GM23248 (cell line): ENCODE measurements at regions not wholly inside any gene's neighbourhood (a gene's known extent, or its start where the extent isn't known, plus 50 kb on each side); places are given as distances from the start of the nearest gene placed in this dataset.
"Not testable (repeated sequence)": the region's sequence is repeated elsewhere in the genome, so short reads cannot be mapped to it uniquely, and the experiment has no call there.

Experiments used
- DNase-seq: peaks from one replicate; pipeline ENCODE4 v3.0.0-alpha.2; 2015
- H2AFZ ChIP-seq: fragments of 200-600 bp; sonication (generic); 2 replicates; pipeline ENCODE4 v1.6.1; 2016; ENCODE audit warnings: antibody characterized with exemption
- H3F3A ChIP-seq: fragments of 200-600 bp; sonication (generic); 2 replicates; pipeline ENCODE4 v1.6.1; 2016; ENCODE audit warnings: mild to moderate bottlenecking, antibody characterized with exemption, mixed run types; ENCODE audit not compliant: insufficient read depth
- H3K27ac ChIP-seq: fragments of 200-600 bp; sonication (generic); 2 replicates; pipeline ENCODE4 v1.5.1; 2016; ENCODE audit warnings: mild to moderate bottlenecking
- H3K27me3 ChIP-seq: fragments of 200-600 bp; sonication (generic); replicated peaks from 2 replicates; pipeline ENCODE4 v1.6.1; 2016; ENCODE audit warnings: mild to moderate bottlenecking; ENCODE audit not compliant: insufficient read depth
- H3K36me3 ChIP-seq: fragments of 200-600 bp; sonication (generic); 2 replicates; pipeline ENCODE4 v1.6.1; 2016; ENCODE audit warnings: low read depth, mild to moderate bottlenecking
- H3K4me1 ChIP-seq: fragments of 200-600 bp; sonication (generic); 2 replicates; pipeline ENCODE4 v1.6.1; 2016; ENCODE audit warnings: mild to moderate bottlenecking; ENCODE audit not compliant: insufficient read depth
- H3K4me2 ChIP-seq: fragments of 200-600 bp; sonication (generic); one replicate; pipeline ENCODE4 v1.6.1; 2016; ENCODE audit warnings: mild to moderate bottlenecking; ENCODE audit not compliant: unreplicated experiment
- H3K4me3 ChIP-seq: fragments of 200-600 bp; sonication (generic); 2 replicates; pipeline ENCODE4 v1.5.1; 2016; ENCODE audit warnings: mild to moderate bottlenecking
- H3K79me2 ChIP-seq: fragments of 200-600 bp; sonication (generic); 2 replicates; pipeline ENCODE4 v1.6.1; 2016; ENCODE audit warnings: mild to moderate bottlenecking; ENCODE audit not compliant: insufficient read depth
- H3K9ac ChIP-seq: fragments of 200-600 bp; sonication (generic); 2 replicates; pipeline ENCODE4 v1.6.1; 2016; ENCODE audit warnings: mild to moderate bottlenecking
- H3K9me2 ChIP-seq: fragments of 200-600 bp; sonication (generic); 2 replicates; pipeline ENCODE4 v1.6.1; 2016; ENCODE audit warnings: mixed run types, mild to moderate bottlenecking, moderate library complexity; ENCODE audit not compliant: insufficient read depth
- H3K9me3 ChIP-seq: fragments of 200-600 bp; sonication (generic); one replicate; pipeline ENCODE4 v1.6.1; 2017; ENCODE audit warnings: low read depth
- H4K20me1 ChIP-seq: fragments of 200-600 bp; sonication (generic); 2 replicates; pipeline ENCODE4 v1.6.0; 2016; ENCODE audit not compliant: insufficient read depth
- EZH2 ChIP-seq: fragments of 200-600 bp; sonication (generic); IDR thresholded peaks from 2 replicates; pipeline ENCODE4 v1.6.1; 2018; ENCODE audit warnings: antibody characterized with exemption, mild to moderate bottlenecking; ENCODE audit not compliant: insufficient read depth, poor library complexity, severe bottlenecking
- EZH2phosphoT487 ChIP-seq: fragments of 200-600 bp; sonication (generic); IDR thresholded peaks from 2 replicates; pipeline ENCODE4 v1.6.1; 2018; ENCODE audit warnings: antibody characterized with exemption, moderate library complexity, mild to moderate bottlenecking, low read depth; ENCODE audit not compliant: insufficient read depth
- whole genome bisulfite sequencing, 2 experiments: methylation state at CpG; one replicate each; pipeline ENCODE4 v1.1.6; 2015 to 2017; ENCODE audit warnings: low lambda C conversion rate in 2 of 2, low coverage in 1 of 2; ENCODE audit errors: missing lambda C conversion rate in 2 of 2; 5-methylcytosine and 5-hydroxymethylcytosine counted together
- in situ Hi-C: fragments of 300-500 bp; cut with MboI; formaldehyde crosslinking; loops from 2 replicates; pipeline ENCODE4 v1.15.0; 2020

- H3K9me2 ChIP-seq = no peaks in the 10 kb centered on the region
- H2AFZ ChIP-seq = no peak overlapping the region
- H3K9me3 ChIP-seq = no peaks in the 10 kb centered on the region
- H3K4me2 ChIP-seq = no peak overlapping the region
- TF ChIP-seq EZH2phosphoT487 (no peak), EZH2 (no peak)
- H3K27me3 ChIP-seq = no peaks in the 10 kb centered on the region
- no peaks in the 10 kb centered on the region for H4K20me1 ChIP-seq
- peaks cover 7% of the 10 kb centered on the region for H3F3A ChIP-seq
- H3K27ac ChIP-seq = no peak overlapping the region
- whole genome bisulfite sequencing, 2 experiments = 73 to 78% methylated on average over 5 of the region's 5 CpGs
- in situ Hi-C loops = no loop called here
- DNase-seq = no peak
- no peaks in the 10 kb centered on the region for H3K79me2 ChIP-seq
- H3K4me3 ChIP-seq = no peak overlapping the region
- H3K36me3 ChIP-seq = no peaks in the 10 kb centered on the region
- H3K4me1 ChIP-seq = peaks cover 12% of the 10 kb centered on the region
- H3K9ac ChIP-seq = no peak overlapping the region
These were observed 98.9 kb upstream of the NDUFV2 start for GRCh38 chr18:9003406-9004100.

GRCh38 chr18:9004308-9004707, 98.2 kb upstream of the NDUFV2 start:
- H3K9ac ChIP-seq, DNase-seq, H3K9me2 ChIP-seq, H3K4me1 ChIP-seq, H3K36me3 ChIP-seq, H3K27me3 ChIP-seq, H3K79me2 ChIP-seq, H3F3A ChIP-seq, in situ Hi-C loops, H3K27ac ChIP-seq, H2AFZ ChIP-seq, H4K20me1 ChIP-seq, H3K4me2 ChIP-seq, H3K9me3 ChIP-seq, H3K4me3 ChIP-seq: not testable (repeated sequence)
- 95 to 96% methylated on average over 2 of the region's 2 CpGs for WGBS, 2 experiments

GRCh38 chr18:9007700-9008099, 94.8 kb upstream of the NDUFV2 start:
- H3K4me2 ChIP-seq, in situ Hi-C loops, H3K9me2 ChIP-seq, H3K9ac ChIP-seq, H3K4me1 ChIP-seq, H3K79me2 ChIP-seq, DNase-seq, H3F3A ChIP-seq, H3K4me3 ChIP-seq, H3K27me3 ChIP-seq, H2AFZ ChIP-seq, H3K27ac ChIP-seq, H4K20me1 ChIP-seq, H3K36me3 ChIP-seq, H3K9me3 ChIP-seq: not testable (repeated sequence)
- WGBS, 2 experiments = 41 to 55% methylated on average over 3 of the region's 3 CpGs

- Histone ChIP-seq H2AFZ (no peak overlapping the region), H3K9me3 (no peaks in the 10 kb centered on the region), H3K4me3 (no peak overlapping the region), H3K36me3 (no peaks in the 10 kb centered on the region), H3K4me2 (no peak overlapping the region), H4K20me1 (no peaks in the 10 kb centered on the region), H3K27ac (no peak overlapping the region), H3K4me1 (no peaks in the 10 kb centered on the region), H3K27me3 (no peaks in the 10 kb centered on the region), H3K79me2 (no peaks in the 10 kb centered on the region), H3K9me2 (no peaks in the 10 kb centered on the region), H3F3A (no peaks in the 10 kb centered on the region), H3K9ac (no peak overlapping the region)
- in situ Hi-C loops = no loop called here
- 94% methylated on average over 5 of the region's 5 CpGs for WGBS, 2 experiments
- no peak for DNase-seq
- TF ChIP-seq EZH2phosphoT487 (no peak), EZH2 (no peak)
These were observed 94.2 kb upstream of the NDUFV2 start for GRCh38 chr18:9008200-9008708.
